ENCODE measurements at regions not wholly inside any gene's neighbourhood (a gene's known extent, or its start where the extent isn't known, plus 50 kb on each side); places are given as distances from the start of the nearest gene placed in this dataset.
"Not testable (repeated sequence)": the region's sequence is repeated elsewhere in the genome, so short reads cannot be mapped to it uniquely, and the experiment has no call there.

DNA sequence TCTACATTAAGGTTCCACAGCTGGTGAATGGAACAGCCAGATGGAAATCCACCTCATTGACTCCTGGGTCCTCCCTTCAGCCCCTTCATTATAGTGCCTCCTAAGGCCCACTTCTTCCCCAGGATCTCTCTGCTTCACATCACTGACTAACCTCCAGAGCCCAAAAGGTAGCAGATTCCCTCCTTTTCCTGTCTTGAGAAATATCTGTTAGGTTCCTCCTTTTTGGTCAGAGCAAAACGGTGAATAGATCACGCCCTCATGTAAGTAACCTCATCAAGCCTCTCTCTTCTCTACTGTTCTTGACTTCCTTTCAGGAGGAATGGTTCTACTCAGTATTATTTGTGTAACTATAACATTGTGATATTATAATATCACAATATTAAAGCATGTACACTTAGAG, 155.0 kb upstream of the SRD5A2 start:
- no peak for DNase-seq

DNA sequence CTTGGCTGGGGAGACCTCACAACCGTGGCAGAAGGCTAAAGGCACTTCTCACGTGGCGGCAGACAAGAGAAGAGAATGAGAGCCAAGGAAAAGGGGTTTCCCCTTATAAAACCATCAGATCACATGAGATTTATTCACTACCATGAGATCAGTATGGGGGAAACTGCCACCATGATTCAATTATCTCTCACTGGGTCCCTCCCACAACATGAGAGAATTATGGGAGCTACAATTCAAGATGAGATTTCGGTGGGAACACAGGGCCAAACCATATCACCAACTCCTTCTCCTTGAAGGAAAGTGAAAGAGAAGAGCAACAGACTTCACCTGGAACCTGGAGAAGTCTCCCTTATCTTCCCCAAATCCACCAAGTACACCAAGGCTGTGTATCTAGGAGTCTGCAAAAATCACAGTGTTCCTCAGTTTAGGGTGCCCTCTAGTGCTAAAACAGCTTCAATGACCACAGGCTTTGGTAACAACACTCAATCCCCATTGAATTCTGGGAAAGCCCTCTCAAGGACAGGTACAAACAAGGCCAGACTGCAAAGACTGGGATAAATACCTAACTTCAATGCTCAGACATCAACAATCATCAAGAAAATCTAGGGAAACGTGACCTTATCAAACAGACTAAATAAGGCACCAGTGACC, 148.8 kb upstream of the SRD5A2 start:
- DNase-seq, result no peak

DNA sequence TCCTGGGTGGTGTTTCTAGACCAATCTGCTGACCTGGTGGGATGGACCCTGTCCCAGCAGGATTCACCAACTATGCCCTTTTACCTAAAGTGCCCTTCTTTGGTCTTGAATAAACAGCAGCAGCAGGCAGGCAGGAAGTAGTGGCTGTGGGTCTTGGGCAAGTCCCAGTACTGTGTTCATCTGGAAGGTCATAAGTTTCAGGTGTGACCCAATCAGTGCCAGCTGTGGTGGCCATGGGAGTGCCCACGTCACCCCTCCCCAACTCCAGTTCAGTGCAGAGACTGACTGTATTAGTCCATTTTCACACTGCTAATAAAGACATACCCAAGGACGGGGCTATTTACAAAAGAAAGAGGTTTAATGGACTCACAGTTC, 148.3 kb upstream of the SRD5A2 start:
- no peak for DNase-seq

DNA sequence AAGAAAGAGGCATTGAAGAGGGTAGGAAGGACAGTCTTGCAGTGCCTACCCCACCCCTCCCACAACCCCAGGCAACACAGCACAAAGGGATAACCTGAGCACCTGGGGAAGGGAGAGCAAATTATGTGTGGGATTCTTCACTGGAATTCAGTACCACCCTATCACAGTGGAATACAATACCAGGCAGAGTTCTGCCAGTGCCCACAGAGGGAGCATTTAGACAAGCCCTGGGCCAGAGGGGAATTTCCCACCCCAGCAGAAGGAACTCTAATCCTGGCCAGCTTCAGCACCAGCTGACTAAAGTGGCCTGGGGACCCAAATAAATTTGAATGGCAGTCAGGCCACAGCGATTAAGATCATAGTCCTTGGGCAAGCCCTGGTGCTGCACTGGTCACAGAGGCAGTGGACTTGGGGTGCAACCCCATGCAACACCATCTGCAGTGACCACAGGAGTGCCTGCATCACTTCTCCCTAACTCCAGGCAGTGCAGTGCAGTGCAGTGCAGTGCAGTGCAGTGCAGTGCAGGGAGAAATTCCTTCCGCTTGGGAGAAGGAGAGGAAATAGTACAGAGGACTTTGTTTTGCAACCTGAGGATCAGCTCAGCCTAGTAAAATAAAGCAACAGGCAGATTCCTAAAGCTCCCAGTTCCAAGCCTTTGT, 147.8 kb upstream of the SRD5A2 start:
- no peak for DNase-seq

DNA sequence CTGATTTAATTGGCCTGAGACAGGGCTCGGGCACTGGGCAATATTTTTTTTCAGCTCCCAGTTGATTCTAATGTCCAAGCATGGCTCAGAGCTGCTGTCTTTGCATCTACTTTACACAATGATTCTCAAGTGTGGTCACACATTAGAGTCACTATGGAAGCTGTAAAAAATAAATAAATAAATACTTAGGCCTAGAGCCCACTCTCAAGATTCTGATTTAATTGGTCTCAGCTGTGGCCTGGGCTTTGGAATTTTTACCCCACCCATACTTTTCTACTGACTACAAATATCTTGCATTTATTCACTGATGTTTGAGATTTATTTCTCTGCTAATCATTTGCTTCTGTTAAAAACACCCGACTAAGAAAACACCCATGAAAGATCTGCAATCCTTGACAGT, 145.7 kb upstream of the SRD5A2 start:
- DNase-seq, result no peak

DNA sequence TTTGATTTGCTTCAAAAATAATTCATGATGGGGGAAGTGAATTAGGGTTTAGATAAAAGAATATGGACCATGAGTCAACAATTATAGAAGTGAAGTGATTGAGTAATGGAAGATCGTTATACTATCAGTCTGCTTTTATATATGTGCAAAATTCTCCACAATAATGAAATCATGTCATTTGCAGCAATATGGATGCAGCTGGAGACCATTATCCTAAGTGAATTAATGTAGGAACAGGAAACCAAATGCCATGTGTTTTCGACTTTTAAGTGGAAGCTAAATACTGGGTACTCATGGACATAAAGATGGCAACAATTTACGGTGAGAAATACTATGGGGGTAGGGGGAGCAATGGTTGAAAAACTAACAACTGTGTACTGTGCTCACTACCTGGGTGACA, 144.7 kb upstream of the SRD5A2 start:
- DNase-seq, result no peak

DNA sequence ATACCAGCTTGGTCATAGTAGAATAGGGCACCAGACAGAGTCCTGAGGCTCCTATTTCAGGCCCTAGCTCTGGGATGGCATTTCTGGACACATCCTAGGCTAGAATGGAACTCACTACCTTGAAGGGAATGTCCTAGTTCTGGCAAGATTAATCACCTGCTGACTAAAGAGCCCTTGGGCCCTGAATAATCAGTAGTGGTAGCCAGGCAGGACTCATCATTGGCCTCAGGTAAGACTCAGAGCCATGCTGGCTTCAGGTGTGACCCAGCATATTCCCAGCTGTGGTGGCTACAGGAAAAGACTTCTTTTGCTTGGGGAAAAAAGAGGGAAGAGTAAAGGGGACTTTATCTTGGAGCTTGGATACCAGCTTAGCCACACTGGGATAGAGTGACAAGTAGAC, 131.0 kb upstream of the SRD5A2 start:
- DNase-seq, result no peak

DNA sequence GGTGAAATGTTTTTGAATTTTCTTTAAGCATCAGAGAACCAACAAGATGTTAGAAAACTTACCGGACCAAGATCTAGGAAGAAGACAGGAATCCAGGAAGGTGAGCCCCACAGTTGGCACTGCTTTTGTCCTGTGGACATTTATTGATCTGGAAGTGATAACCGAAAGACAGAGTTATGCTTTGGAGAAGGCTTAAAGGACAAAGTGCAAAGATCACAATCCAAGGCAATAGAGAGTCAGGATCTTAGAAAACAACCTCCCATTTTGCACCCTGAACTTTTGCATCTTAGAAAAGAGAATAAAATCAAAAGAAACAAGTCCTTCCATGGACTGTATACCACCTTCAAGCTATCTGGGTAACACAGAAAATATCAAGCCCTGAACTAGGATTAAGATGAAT, 129.4 kb upstream of the SRD5A2 start:
- DNase-seq, result no peak

DNA sequence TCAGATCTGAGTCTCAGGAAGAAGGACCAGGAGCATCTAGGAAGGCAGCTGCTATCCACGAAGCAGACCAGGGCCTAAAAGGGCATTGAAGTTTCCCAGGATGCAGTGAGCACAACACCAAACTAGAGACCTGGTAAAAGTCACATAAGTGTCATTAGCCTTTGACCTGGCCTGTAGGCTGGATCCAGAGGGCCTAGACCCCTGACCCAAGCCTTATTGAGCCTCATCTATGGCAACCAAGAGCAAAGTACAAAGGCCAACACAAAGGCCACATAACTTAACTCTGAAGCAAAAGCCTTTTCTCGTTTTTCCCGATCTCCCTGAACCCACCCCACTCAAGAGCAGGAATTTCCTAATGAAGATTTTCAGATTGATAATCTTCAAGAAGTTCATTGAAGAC, 127.3 kb upstream of the SRD5A2 start:
- no peak for DNase-seq

DNA sequence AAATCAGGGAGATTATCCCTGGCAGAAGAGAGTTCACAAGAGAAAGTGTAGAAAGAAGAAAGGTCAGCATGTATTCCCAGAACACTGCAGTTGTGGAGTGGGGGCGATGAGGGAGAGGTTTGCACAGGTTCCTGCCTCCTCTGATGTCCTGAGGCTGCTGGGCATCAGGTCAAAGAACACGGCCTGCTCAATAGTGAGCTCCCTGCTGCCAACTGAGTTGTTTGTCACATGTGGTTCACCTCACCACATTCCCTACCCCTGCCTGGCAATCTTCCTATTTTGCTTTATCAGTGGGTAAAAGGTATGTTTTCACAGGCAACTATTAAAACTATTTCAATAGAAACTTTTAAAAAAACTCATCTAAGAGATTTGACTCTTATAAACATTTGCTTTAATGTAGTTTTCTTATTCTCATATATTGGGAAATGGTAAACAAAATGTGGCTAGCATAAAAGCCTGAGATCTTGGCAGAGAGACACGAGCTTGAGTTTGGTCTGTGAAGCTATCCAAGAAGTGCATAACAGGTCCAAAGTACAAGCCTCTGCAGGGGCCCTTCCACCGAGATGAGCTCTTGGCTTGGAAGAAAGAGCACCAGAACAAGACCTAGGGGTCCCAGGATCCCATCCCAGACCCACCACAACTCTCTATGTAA, 123.9 kb upstream of the SRD5A2 start:
- no peak for DNase-seq

DNA sequence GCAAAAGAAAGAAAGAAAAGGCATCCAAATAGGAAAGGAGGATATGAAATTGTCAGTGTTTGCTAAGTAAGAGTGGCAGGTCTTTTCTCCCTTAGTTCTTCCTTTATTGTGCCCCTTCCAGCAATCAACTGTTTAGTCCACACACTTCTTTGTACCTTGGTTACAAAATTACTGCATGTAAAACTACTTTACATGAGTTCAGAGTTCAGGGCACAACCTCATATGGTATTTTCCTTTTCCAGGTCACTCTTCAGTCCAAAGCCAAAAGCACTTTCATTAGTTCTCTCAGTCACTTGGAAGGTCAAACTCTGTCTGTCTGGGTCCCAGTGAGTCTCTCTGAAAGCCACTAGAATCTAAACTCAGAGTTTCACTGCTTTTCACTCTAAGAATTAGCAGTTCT, 122.5 kb upstream of the SRD5A2 start:
- DNase-seq, result no peak

DNA sequence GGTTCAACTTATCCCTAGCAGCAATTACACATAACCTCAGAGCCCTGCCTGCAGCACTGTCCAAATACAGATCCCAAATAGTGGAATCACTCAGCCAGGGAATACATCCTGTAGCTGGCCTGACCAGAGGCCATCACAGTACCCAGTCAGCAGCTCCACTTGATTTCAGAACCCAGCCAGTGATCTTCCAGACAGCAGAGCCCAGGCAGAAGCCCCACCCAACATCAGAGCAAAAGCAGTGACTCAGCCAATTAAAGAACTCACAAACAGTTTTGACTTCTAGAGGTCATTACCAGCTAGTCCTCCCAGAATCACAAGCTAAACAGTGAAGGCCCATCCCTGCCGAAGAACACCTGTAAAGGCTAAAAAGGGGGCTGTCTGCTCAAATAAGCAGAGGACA, 118.0 kb upstream of the SRD5A2 start:
- no peak for DNase-seq

DNA sequence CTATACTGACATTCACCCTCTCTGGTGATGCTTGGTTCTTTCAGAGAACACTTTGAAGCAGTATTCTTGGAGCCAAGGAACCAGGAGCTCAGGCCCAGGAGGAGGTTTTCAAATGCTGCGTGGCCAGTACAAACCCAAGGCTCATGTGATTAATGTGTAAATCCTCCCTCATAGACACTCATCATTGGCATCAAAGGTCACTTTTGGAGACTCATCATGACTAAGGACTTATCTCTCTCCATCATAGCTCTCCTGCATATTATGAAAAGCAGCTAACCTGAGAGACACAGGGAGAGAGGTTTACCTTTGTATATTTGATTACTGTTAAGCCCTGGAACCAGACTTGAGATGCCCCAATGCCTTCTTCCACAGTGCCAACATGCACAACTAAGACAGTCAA, 115.3 kb upstream of the SRD5A2 start:
- DNase-seq, result no peak

DNA sequence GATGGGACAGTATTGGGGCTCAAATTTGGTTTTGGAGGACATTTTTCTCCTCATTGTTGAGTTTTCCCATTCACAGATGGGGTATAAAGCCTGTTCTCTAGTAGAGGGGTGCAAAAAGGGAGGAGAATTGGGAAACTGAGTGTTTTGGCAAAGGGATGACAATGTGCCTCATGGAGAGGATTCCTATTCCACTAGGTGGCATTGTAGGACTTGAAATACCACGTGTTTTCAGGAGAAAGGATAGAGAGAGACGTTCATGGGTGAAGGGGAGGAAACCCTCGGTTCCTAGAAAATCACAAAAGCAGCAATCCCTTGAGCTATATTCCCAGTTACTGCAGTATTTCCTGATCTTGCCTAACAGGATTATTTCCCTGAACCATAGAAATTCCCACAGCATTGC, 113.7 kb upstream of the SRD5A2 start:
- DNase-seq, result no peak

DNA sequence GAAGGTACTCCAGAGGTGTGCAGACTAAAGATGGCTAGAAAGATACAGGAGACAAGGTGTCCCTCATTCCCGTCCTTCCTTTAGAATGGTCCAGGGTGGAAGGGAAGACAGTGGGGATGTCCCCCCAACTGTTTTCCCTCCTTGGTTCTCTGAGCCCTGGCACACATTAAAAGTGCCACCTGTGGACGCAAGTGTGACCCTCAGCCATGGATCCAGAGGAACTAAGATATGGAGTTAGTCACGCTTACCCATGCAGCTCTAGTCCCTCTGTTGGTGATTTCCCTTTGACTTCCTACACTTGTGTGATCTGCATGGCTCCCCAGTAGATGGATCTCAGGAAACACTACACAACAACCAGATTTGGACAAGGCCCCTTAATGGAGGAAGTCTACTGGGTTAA, 113.1 kb upstream of the SRD5A2 start:
- no peak for DNase-seq

DNA sequence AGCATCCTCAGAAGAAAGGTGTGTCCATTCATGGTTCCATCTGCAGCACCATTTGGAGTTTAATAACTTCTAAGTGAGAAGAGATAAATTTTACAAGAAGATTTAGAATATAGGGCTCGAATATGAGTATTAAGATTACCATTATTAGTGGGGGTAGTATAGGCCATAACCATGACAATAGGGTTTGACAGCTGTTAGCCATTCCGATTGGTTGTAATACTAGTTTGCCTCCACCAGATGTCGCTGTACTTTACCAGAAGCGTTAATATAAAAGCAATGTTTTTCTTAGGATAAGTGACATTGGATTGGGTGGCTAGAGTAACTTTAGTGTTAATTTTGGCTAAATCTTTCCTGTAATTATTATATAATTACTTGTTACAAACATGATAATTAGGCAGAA, 107.5 kb upstream of the SRD5A2 start:
- DNase-seq, result peak in 1 of 2 donors; percentile 6

DNA sequence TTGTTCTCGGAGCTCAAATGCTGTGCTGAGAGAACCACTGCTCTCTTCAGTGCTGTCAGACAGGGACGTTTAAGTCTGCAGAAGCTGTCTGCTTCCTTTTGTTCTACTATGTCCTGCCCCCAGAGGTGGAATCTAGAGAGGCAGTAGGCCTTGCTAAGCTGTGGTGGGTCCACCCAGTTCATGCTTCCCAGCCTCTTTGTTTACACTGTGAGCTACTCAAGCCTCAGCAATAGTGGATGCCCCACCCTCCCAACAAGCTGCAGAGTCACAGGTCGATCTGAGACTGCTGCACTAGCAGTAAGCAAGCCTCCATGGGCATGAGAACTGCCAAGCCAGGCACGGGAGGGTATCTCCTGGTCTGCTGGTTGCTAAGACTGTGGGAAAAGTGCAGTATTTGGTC, 102.8 kb upstream of the SRD5A2 start:
- not testable (repeated sequence) for DNase-seq

DNA sequence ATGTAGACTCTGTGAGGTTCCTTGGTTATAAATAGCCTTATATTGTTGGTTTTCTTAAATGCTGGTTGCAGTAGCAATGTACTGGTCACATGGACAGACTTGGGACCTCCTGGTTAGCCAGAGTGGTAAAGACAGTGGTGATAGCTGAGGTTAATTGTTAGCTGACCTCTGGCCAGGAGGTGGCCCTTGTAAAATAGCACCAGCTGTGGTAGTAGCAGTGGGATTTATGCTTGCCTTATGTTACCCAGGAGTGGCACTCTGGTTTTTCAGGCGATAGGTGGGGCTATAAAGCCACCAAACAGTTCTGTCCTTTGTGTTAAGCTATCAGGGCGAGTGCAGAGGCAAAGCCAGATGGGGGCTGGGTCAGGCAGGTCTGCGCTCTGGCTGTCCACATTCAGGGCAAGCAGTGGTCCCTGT, 94.8 kb upstream of the SRD5A2 start:
- no peak for DNase-seq

DNA sequence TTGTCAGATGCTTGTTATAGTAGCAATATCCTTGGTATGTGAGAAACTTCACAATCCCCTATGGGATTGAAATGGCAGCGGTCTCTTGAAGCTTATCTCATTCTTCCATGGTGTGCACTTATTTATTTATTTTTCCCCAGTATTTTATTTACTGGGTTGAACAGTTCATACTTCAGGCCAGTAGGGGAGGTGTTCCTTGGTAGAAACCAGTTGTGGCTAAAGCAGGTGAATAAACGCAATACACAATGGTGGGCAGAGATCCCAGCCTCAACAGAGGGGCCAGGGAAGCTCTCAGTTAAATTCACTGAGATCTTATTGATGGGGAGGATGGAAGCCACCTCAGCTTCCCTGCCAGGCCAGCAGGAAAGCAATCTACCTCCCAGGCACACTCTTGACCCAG, 93.7 kb upstream of the SRD5A2 start:
- DNase-seq, result no peak

DNA sequence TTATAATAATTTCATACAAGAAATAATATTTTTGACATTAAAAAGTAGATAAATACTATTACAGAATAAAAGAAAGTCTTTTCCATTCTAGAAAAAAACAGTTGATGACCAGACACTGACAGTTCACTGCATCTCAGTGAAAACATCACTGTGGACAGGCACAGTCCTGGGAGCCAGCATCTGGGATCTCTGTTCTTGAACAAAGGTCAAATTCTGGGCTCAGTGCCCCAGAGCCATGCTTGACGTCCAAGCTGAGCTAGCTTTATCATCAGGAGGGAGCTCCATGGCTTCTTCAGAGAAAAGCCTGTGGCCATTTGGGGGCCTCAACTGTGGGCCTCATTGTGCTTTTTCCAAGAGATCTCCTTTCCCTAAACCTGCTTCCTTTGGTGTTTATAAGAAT, 86.1 kb upstream of the SRD5A2 start:
- DNase-seq, result no peak

DNA sequence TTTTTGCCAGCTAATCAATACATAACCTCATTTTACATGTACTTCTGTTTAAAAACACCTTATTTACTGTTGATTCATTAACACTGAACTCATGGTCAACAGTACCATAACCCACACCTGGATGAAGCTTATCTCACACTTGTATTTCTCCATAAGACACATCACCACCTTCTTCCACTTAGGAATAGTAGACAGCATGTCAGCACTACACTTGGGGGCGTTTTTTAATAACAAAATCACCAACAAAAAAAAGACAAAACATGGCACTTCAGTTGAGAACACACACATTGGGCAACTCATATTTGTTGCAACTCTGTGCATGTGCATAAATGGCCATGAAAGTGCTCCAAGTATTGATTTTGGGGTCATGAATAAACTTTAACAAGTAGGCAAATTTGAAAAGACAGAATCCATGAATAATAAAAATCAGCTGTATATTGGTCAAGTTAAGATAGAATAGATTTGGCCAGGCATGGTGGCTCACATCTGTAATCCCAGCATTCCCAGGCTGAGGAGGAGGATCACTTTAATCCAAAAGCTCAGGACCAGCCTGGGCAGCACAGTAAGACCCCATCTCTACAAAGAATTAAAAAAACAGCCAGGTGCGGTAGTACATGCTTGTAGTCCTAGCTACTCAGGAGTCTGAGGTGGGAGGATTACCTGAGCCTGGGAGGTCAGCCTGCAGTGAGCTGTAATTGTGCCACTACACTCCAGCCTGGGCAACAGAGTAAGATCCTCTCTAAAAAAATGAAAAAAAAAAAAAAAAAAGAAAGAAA, 84.4 kb upstream of the SRD5A2 start:
- DNase-seq, result no peak

DNA sequence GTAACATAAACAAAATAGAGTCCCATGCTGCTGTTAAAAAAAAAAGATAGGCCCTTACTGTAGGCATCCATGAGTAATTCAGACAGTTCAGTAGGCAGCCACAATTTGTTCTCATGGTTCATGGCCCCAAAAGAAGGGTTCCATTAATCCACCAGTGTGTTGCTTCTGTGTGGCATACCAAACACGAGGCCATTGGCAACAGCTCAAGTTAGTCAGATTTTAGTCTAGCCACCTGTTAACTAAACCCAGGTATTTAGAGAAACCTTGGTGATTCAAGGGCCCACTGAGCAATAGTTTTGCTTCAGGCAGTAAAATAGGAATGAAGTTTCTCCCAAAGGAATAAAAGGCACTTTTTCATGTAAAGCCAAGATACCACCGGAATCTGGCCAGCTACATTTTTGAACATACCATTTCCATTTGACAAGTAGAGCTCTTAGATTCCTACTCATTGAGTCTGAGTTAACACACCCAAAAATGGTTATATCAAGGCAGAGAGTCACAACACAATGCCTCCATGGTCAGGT, 80.1 kb upstream of the SRD5A2 start:
- no peak for DNase-seq

DNA sequence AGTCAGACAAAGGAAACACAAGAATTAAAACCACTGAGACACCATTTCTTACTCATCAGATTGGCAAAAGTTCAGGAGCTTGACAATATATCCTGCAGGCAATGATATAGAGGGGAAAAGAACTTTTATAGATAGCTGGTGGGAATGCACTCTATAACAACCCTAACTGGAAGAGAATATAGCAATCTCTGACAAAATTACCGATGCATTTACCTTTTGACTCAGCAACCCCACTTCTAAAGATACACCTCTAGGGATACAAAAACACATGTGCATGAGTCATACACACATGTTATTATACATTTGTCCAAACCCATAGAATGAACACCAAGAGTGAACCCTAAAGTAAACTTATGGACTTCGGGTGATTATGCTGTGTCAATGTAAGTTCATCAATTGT, 79.4 kb upstream of the SRD5A2 start:
- DNase-seq, result no peak

DNA sequence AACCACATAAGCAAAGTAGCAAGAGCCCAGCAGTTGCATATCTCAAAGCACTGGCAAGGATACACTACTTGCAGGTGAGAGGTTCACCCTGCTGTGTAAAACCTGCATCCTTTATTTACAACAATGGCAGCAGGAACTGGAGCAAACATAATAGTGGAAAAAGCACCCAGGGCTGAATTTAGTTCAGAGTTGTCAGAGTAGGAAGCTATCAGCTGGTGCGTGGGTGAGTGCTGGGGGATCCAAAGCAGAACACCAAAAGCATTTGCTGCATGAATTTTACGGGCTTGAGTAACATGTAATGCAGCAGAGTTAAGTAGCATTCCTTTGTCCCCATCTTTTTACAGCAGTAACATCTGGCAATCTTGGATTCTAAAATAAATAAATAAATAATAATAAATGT, 73.5 kb upstream of the SRD5A2 start:
- no peak for DNase-seq
